Thyroid gland (tissue), 4 donors: ENCODE measurements at regions not wholly inside any gene's neighbourhood (a gene's known extent, or its start where the extent isn't known, plus 50 kb on each side); places are given as distances from the start of the nearest gene placed in this dataset.

ENCODE experiments used
- CTCF ChIP-seq, 6 experiments: fragments of 200-600 bp in 3 of 6; fragments of 450-650 bp in 3 of 6; sonication (generic) in 3 of 6; IDR thresholded peaks; one replicate each; pipeline ENCODE4 v1.5.1; 2016 to 2019; ENCODE audit warnings: antibody characterized with exemption in 6 of 6, mild to moderate bottlenecking in 2 of 6, inconsistent platforms in 1 of 6, moderate library complexity in 1 of 6
- POLR2A ChIP-seq, 2 donors: fragments of 450-650 bp; IDR thresholded peaks; one replicate each; pipeline ENCODE4 v1.6.1; 2017; ENCODE audit warnings: antibody characterized with exemption in 2 of 2, mild to moderate bottlenecking in 2 of 2, moderate library complexity in 1 of 2

DNA sequence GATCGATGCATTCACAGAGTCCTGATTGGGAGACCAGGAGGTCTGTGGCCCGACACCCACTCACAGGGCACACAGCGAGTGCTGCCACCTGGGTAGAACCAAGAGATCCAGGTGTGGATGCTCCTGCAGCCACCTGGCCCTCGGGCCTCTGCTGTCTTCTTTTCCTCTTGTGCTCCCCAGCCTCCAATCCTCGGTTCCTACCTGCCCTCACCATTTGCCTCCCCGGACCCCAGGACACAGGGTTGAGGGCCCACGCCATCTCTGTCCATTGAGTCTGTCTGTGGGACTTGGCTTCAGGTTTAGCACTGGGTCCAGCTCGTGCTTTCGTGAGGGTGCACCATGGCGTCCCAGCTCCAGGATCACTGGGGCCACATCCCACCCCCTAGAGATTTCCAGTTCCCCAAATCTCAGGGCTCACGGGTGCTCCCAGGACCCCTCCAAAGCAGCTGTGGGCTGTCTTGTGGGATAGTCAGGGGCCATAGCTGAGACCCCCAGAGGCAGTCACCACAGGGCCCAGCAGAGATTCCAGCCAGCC, 591.1 kb downstream of the BRD1 start:
- TF ChIP-seq CTCF (IDR thresholded peaks at IDR 0.05) = no peak
- no peak for TF ChIP-seq POLR2A (IDR thresholded peaks at IDR 0.05)
